IMR-90 (cell line): ENCODE measurements at regions not wholly inside any gene's neighbourhood (a gene's known extent, or its start where the extent isn't known, plus 50 kb on each side); places are given as distances from the start of the nearest gene placed in this dataset.

Source experiments
- ATAC-seq: fragments of 200-7000 bp; cut with Tn5 transposase; 2 replicates; pipeline ENCODE4 v1.9.1; 2020; ENCODE audit warnings: low read depth, mild to moderate bottlenecking, moderate library complexity
- BruUV-seq: library from RNA; stranded (reverse); fragments of 400-500 nt; replicated peaks from 2 replicates; lab custom pipeline; 2021; lab: Mats Ljungman, UMichigan
- CTCF ChIA-PET: fragments of 300-600 bp; formaldehyde crosslinking; extraction: SDS; loops from one replicate; lab custom pipeline; 2021; ENCODE audit warnings: antibody characterized with exemption; lab: Yijun Ruan, JAX
- POLR2A ChIA-PET: fragments of 300-600 bp; sonication (Branson Sonifier 250); formaldehyde crosslinking; loops from one replicate; lab custom pipeline; 2022; ENCODE audit warnings: antibody characterized with exemption; ENCODE audit not compliant: unreplicated experiment; lab: Charles Lee
- DNase-seq: peaks from one replicate; pipeline ENCODE4 v3.0.0; 2013
- H2AFZ ChIP-seq: replicated peaks from 2 replicates; pipeline ENCODE3; 2013; ENCODE audit warnings: low read length, mild to moderate bottlenecking; ENCODE audit not compliant: poor library complexity
- H2AK5ac ChIP-seq: 2 replicates; pipeline ENCODE4 v1.6.1; 2013; ENCODE audit warnings: low read depth, low read length, inconsistent platforms
- H2AK9ac ChIP-seq: replicated peaks from 2 replicates; pipeline ENCODE3; 2013; ENCODE audit warnings: mild to moderate bottlenecking, low read depth, low read length, moderate library complexity; ENCODE audit not compliant: poor library complexity
- H2BK120ac ChIP-seq: 2 replicates; pipeline ENCODE4 v1.6.1; 2013; ENCODE audit warnings: low read depth, low read length, inconsistent platforms
- H2BK15ac ChIP-seq: 3 replicates; pipeline ENCODE4 v1.6.1; 2013; ENCODE audit warnings: low read depth, low read length, inconsistent platforms
- H2BK20ac ChIP-seq: 2 replicates; pipeline ENCODE4 v1.6.1; 2013; ENCODE audit warnings: low read depth, mild to moderate bottlenecking, inconsistent platforms, low read length, moderate library complexity
- H2BK5ac ChIP-seq: 2 replicates; pipeline ENCODE4 v1.6.1; 2013; ENCODE audit warnings: mild to moderate bottlenecking, low read depth, low read length, inconsistent platforms; ENCODE audit not compliant: poor library complexity, severe bottlenecking
- H3K14ac ChIP-seq: replicated peaks from 2 replicates; pipeline ENCODE4 v1.6.1; 2013; ENCODE audit warnings: low read depth, low read length, inconsistent platforms
- H3K18ac ChIP-seq: 2 replicates; pipeline ENCODE4 v1.6.1; 2013; ENCODE audit warnings: low read depth, low read length, control low read depth
- H3K23ac ChIP-seq: 2 replicates; pipeline ENCODE4 v1.6.1; 2013; ENCODE audit warnings: low read depth, low read length, inconsistent platforms
- H3K27ac ChIP-seq: 2 replicates; pipeline ENCODE4 v1.5.1; 2013; ENCODE audit warnings: mild to moderate bottlenecking, control low read depth, low read length; ENCODE audit not compliant: insufficient read depth
- H3K27me3 ChIP-seq: 2 replicates; pipeline ENCODE4 v1.6.1; 2013; ENCODE audit warnings: low read length; ENCODE audit not compliant: control insufficient read depth, insufficient read depth
- H3K36me3 ChIP-seq: 2 replicates; pipeline ENCODE4 v1.6.1; 2013; ENCODE audit warnings: low read length, mixed read lengths; ENCODE audit not compliant: control insufficient read depth, insufficient read depth
- H3K4ac ChIP-seq: 2 replicates; pipeline ENCODE4 v1.6.1; 2013; ENCODE audit warnings: low read depth, low read length, inconsistent platforms
- H3K4me1 ChIP-seq: 2 replicates; pipeline ENCODE4 v1.6.1; 2013; ENCODE audit warnings: low read length, mixed read lengths; ENCODE audit not compliant: control insufficient read depth, insufficient read depth
- H3K4me2 ChIP-seq: 2 replicates; pipeline ENCODE4 v1.6.1; 2013; ENCODE audit warnings: low read depth, mild to moderate bottlenecking, control low read depth, low read length, moderate library complexity
- H3K4me3 ChIP-seq: 2 replicates; pipeline ENCODE4 v1.5.1; 2013; ENCODE audit warnings: low read depth, mild to moderate bottlenecking, control low read depth, low read length, moderate library complexity; ENCODE audit not compliant: insufficient read depth
- H3K56ac ChIP-seq: 2 replicates; pipeline ENCODE4 v1.6.1; 2013; ENCODE audit warnings: low read length, inconsistent platforms; ENCODE audit not compliant: insufficient read depth; ENCODE audit errors: extremely low read depth
- H3K79me1 ChIP-seq, 2 experiments: 2 replicates each; pipeline ENCODE4 v1.6.1; 2013; ENCODE audit warnings: low read length in 2 of 2, inconsistent platforms in 1 of 2, low read depth in 1 of 2
- H3K9ac ChIP-seq: 2 replicates; pipeline ENCODE4 v1.6.1; 2013; ENCODE audit warnings: low read depth, low read length, control low read depth
- H3K9me1 ChIP-seq: 2 replicates; pipeline ENCODE4 v1.6.1; 2013; ENCODE audit warnings: low read length, inconsistent platforms; ENCODE audit not compliant: insufficient read depth
- H3K9me3 ChIP-seq: 2 replicates; pipeline ENCODE4 v1.6.1; 2013; ENCODE audit warnings: low read length; ENCODE audit not compliant: control insufficient read depth, insufficient read depth
- H4K20me1 ChIP-seq: 2 replicates; pipeline ENCODE4 v1.6.1; 2013; ENCODE audit warnings: low read length, inconsistent platforms; ENCODE audit not compliant: insufficient read depth
- H4K5ac ChIP-seq: 2 replicates; pipeline ENCODE4 v1.6.1; 2013; ENCODE audit warnings: mild to moderate bottlenecking, low read depth, low read length, control low read depth
- H4K8ac ChIP-seq, 2 experiments: 2 replicates each; pipeline ENCODE4 v1.6.1; 2013; ENCODE audit warnings: low read depth in 2 of 2, low read length in 2 of 2, control low read depth in 1 of 2, inconsistent platforms in 1 of 2
- H4K91ac ChIP-seq: 2 replicates; pipeline ENCODE4 v1.6.1; 2013; ENCODE audit warnings: low read depth, low read length, inconsistent platforms; ENCODE audit not compliant: insufficient read depth
- CEBPB ChIP-seq: IDR thresholded peaks from 2 replicates; pipeline ENCODE4 v1.6.1; 2012; ENCODE audit warnings: low read depth, low read length, improper control_type of control experiment
- CHD1 ChIP-seq: IDR thresholded peaks from 2 replicates; pipeline ENCODE4 v1.6.1; 2012; ENCODE audit warnings: low read depth, low read length, improper control_type of control experiment
- FOS ChIP-seq: fragments of 150-350 bp; IDR thresholded peaks from 2 replicates; pipeline ENCODE4 v1.6.1; 2016; ENCODE audit warnings: low read depth, low read length
- MAZ ChIP-seq: IDR thresholded peaks from 2 replicates; pipeline ENCODE4 v1.6.1; 2012; ENCODE audit warnings: low read depth, mild to moderate bottlenecking, low read length, improper control_type of control experiment, moderate library complexity, borderline replicate concordance
- MXI1 ChIP-seq: IDR thresholded peaks from 2 replicates; pipeline ENCODE4 v1.6.1; 2012; ENCODE audit warnings: low read depth, mild to moderate bottlenecking, low read length, moderate library complexity, borderline replicate concordance
- NFE2L2 ChIP-seq: fragments of 150-350 bp; IDR thresholded peaks from 2 replicates; pipeline ENCODE4 v1.6.1; 2016; ENCODE audit warnings: low read depth, mild to moderate bottlenecking, low read length
- POLR2A ChIP-seq: IDR thresholded peaks from 2 replicates; pipeline ENCODE4 v1.6.1; 2012; ENCODE audit warnings: mild to moderate bottlenecking, low read depth, low read length
- RFX5 ChIP-seq: IDR thresholded peaks from 2 replicates; pipeline ENCODE4 v1.8.0; 2012; ENCODE audit warnings: low read depth, mild to moderate bottlenecking, low read length, moderate library complexity
- USF2 ChIP-seq: fragments of 150-350 bp; IDR thresholded peaks from 2 replicates; pipeline ENCODE4 v1.6.1; 2017; ENCODE audit warnings: mild to moderate bottlenecking, antibody characterized with exemption, low read length, low read depth
- WGBS, 2 experiments: methylation state at CpG; one replicate each; pipeline versions ENCODE4 v1.1.5 to v1.1.7; 2013; ENCODE audit warnings: missing lambda C conversion rate in 2 of 2; ENCODE audit not compliant: insufficient read length in 1 of 2; ENCODE audit errors: extremely low coverage in 2 of 2; 5-methylcytosine and 5-hydroxymethylcytosine counted together
- dilution Hi-C: fragments of 300-500 bp; cut with HindIII; formaldehyde crosslinking; loops from one replicate; pipeline ENCODE4 v1.14.3; 2018; ENCODE audit warnings: low sequenced_read_pairs; ENCODE audit not compliant: unreplicated experiment
- in situ Hi-C: fragments of 300-500 bp; cut with MboI; formaldehyde crosslinking; loops from 3 replicates; pipeline ENCODE4 v1.14.3; 2019; ENCODE audit warnings: low sequenced_read_pairs, inconsistent platforms, mixed read lengths
- intact Hi-C: fragments of 100-400 bp; cut with micrococcal nuclease; formaldehyde crosslinking; loops from 2 replicates; pipeline ENCODE4 v1.10.0; 2022

DNA sequence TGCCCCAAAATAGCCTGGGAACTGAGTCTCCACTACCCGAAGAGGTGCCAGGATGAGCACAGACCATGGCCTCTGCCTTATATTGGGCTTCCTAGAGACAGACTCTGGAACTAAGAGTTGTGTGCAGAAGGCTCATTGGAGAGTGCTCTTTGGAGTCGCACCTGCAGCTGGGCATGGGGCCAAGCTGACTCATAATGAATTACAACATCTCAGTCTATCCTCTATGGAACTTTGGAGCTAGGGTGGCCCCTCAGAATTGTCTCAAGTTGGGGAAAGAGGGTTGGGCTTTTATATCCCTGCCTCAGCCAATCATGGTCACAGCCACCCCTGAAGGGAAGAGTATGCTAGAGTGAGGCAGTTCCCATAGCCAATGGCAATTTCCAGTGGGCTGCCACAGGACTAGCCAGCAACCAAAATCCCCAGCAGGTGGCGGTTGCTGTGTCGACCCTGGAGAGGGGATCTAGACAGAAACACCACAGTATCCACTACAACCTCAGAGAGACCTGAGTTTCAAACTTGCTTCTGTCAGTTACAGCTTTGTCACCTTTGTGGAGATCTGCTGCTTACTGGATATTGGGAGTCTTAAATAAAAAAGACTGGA is 93.8 kb downstream of the DMRTA2 start:
- Histone ChIP-seq H2AK9ac (no peak overlapping the region), H3K9me3 (no peaks in the 10 kb centered on the region), H3K56ac (no peak overlapping the region), H3K4me1 (no peaks in the 10 kb centered on the region; the same call in 1 of the 2 replicates), H2BK15ac (no peak overlapping the region), H4K91ac (no peak overlapping the region), H2BK20ac (no peak overlapping the region), H3K79me1 (no peaks in the 10 kb centered on the region), H3K9ac (no peak overlapping the region), H2AFZ (no peak overlapping the region), H3K36me3 (no peaks in the 10 kb centered on the region), H3K4me3 (no peak overlapping the region), H2AK5ac (no peak overlapping the region), H3K27ac (no peak overlapping the region), H3K9me1 (no peaks in the 10 kb centered on the region), H3K4ac (no peak overlapping the region), H4K8ac (no peak overlapping the region), H3K4me2 (no peak overlapping the region), H2BK5ac (no peak overlapping the region), H4K5ac (no peak overlapping the region), H4K20me1 (no peaks in the 10 kb centered on the region), H2BK120ac (no peak overlapping the region), H3K18ac (no peak overlapping the region), H3K27me3 (peaks cover 9% of the 10 kb centered on the region), H3K23ac (no peak overlapping the region), H3K14ac (no peak overlapping the region)
- dilution Hi-C loops (no loop called here), in situ Hi-C loops (no loop called here), intact Hi-C loops (no loop called here)
- TF ChIP-seq CHD1 = no peak
- TF ChIP-seq FOS = no peak
- TF ChIP-seq RFX5 = no peak
- no peak for TF ChIP-seq MAZ
- TF ChIP-seq POLR2A = no peak
- TF ChIP-seq NFE2L2 = no peak
- TF ChIP-seq USF2 = no peak
- TF ChIP-seq CEBPB = no peak
- no peak for TF ChIP-seq MXI1
- CTCF ChIA-PET = no interaction called here
- POLR2A ChIA-PET = no interaction called here
- no peak for ATAC-seq
- no CpG with 5 or more reads among the region's 4 CpGs for WGBS, 2 experiments
- no peak for DNase-seq
- BruUV-seq = no TSS peak
